HFFc6 (cell line): ENCODE measurements at regions not wholly inside any gene's neighbourhood (a gene's known extent, or its start where the extent isn't known, plus 50 kb on each side); places are given as distances from the start of the nearest gene placed in this dataset.

Experiments
- DNase-seq: peaks from one replicate; pipeline ENCODE4 v3.0.0-alpha.2; 2018
- H3K27ac Mint-ChIP-seq: 2 replicates; pipeline ENCODE4 v1.8.0; 2020; ENCODE audit warnings: mild to moderate bottlenecking, mixed read lengths
- H3K27me3 Mint-ChIP-seq: 2 replicates; pipeline ENCODE4 v1.8.0; 2021; ENCODE audit warnings: mild to moderate bottlenecking, moderate library complexity, mixed read lengths; ENCODE audit not compliant: insufficient read depth
- H3K36me3 Mint-ChIP-seq: 2 replicates; pipeline ENCODE4 v1.8.0; 2021; ENCODE audit warnings: low read depth, mixed read lengths
- H3K4me1 Mint-ChIP-seq: 2 replicates; pipeline ENCODE4 v1.8.0; 2020; ENCODE audit warnings: low read depth, mixed read lengths
- H3K4me3 Mint-ChIP-seq: 2 replicates; pipeline ENCODE4 v1.8.0; 2020; ENCODE audit warnings: mild to moderate bottlenecking, moderate library complexity, mixed read lengths
- H3K9me3 Mint-ChIP-seq: 2 replicates; pipeline ENCODE4 v1.8.0; 2020; ENCODE audit warnings: mild to moderate bottlenecking, mixed read lengths
- TF ChIP-seq, protein P1 (sequence below): fragments of 200-600 bp; sonication (generic); IDR thresholded peaks from 2 replicates; pipeline ENCODE4 v1.5.0; 2021; ENCODE audit warnings: antibody characterized with exemption, mild to moderate bottlenecking

GRCh38 chr13:19239114-19239860, 57.7 kb upstream of the TUBA3C start:
- TF ChIP-seq, protein P1, sequence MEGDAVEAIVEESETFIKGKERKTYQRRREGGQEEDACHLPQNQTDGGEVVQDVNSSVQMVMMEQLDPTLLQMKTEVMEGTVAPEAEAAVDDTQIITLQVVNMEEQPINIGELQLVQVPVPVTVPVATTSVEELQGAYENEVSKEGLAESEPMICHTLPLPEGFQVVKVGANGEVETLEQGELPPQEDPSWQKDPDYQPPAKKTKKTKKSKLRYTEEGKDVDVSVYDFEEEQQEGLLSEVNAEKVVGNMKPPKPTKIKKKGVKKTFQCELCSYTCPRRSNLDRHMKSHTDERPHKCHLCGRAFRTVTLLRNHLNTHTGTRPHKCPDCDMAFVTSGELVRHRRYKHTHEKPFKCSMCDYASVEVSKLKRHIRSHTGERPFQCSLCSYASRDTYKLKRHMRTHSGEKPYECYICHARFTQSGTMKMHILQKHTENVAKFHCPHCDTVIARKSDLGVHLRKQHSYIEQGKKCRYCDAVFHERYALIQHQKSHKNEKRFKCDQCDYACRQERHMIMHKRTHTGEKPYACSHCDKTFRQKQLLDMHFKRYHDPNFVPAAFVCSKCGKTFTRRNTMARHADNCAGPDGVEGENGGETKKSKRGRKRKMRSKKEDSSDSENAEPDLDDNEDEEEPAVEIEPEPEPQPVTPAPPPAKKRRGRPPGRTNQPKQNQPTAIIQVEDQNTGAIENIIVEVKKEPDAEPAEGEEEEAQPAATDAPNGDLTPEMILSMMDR, result no peak
- Mint-ChIP-seq H3K4me1 (no peaks in the 10 kb centered on the region), H3K9me3 (peaks cover 53% of the 10 kb centered on the region), H3K36me3 (no peaks in the 10 kb centered on the region; the same call in 1 of the 2 replicates), H3K27ac (no peak overlapping the region), H3K27me3 (no peaks in the 10 kb centered on the region), H3K4me3 (no peak overlapping the region)
- DNase-seq, result no peak
